ENCODE measurements at regions not wholly inside any gene's neighbourhood (a gene's known extent, or its start where the extent isn't known, plus 50 kb on each side); places are given as distances from the start of the nearest gene placed in this dataset.

DNA sequence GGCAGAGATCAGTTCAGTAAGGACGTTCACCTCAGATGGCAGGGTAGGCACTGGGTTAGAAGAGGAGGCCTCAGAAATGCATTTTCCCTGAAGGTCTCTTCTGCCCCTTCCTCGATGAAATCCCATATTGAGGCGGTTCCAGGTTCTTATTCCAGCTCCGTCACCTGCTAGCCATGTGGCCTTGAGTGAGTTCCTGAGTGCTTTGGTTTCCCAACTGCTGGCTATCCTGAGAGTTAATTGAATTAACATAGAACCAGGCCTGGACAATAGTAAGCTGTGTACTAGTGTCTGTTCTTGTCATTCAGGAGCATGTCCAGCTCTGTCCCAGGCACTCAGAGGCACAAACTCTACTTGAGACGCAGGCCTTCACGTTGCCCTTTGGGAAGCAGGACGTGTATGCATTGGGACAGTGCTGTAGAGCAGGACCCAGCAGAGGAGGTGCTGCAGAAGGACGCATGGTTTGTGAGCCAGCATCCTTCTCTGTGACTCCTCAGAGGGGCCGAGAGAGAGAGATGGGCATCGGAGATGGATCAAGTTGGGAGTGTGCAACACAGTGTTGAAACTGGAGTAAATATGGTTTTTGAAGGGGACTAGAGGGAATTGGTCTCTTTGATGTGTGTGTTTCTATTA, 114.2 kb downstream of the ASB7 start:
- no peaks in the 10 kb centered on the region for H3K27me3 ChIP-seq (ENCODE audit: insufficient read depth, low read length)
- H3K27ac ChIP-seq (ENCODE audit: low read depth, low read length) = no peak overlapping the region
- peaks cover 30% of the 10 kb centered on the region for H3K4me1 ChIP-seq (ENCODE audit: insufficient read depth, low read length)

DNA sequence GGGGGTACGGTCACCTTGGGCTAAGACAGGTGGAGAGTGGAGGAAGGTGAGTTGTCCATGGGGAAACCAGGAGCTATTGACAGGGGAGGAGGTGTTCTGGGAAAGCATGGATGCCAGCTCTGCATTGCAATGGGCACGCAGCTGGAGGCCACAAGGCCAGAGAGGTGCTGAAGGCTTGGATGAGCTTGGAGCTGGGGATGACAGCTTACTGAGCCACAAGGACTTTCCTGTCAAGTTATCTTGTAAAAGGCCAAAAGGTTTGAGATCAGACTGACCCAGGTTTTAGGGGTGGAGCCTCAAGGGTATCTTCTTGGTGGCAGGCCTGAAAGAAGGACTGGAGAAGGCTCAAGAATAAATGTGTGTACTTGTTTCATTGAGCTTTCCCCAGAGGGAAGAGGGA, 115.2 kb downstream of the ASB7 start:
- H3K9me3 ChIP-seq (ENCODE audit: insufficient read depth, low read depth, low read length) = no peaks in the 10 kb centered on the region
- H3K4me3 ChIP-seq (ENCODE audit: insufficient read depth, low read depth, low read length) = no peak overlapping the region
- H3K4me1 Mint-ChIP-seq (ENCODE audit: low read depth, unreplicated experiment) = peaks cover 28% of the 10 kb centered on the region
- H3K9ac ChIP-seq (ENCODE audit: low read length) = no peak overlapping the region
- no peak for DNase-seq (ENCODE audit: low read depth)
- no peak overlapping the region for H3K27ac ChIP-seq (ENCODE audit: low read depth, low read length)
- no peak overlapping the region for H3K4me2 ChIP-seq (ENCODE audit: low read length)
- peaks cover 35% of the 10 kb centered on the region for H3K4me1 ChIP-seq (ENCODE audit: insufficient read depth, low read length)
- no peak overlapping the region for H3K27ac Mint-ChIP-seq (ENCODE audit: unreplicated experiment)
- no peak for TF ChIP-seq EZH2 (IDR thresholded peaks at IDR 0.05; ENCODE audit: insufficient read depth, low read length)
- TF ChIP-seq, protein P1, sequence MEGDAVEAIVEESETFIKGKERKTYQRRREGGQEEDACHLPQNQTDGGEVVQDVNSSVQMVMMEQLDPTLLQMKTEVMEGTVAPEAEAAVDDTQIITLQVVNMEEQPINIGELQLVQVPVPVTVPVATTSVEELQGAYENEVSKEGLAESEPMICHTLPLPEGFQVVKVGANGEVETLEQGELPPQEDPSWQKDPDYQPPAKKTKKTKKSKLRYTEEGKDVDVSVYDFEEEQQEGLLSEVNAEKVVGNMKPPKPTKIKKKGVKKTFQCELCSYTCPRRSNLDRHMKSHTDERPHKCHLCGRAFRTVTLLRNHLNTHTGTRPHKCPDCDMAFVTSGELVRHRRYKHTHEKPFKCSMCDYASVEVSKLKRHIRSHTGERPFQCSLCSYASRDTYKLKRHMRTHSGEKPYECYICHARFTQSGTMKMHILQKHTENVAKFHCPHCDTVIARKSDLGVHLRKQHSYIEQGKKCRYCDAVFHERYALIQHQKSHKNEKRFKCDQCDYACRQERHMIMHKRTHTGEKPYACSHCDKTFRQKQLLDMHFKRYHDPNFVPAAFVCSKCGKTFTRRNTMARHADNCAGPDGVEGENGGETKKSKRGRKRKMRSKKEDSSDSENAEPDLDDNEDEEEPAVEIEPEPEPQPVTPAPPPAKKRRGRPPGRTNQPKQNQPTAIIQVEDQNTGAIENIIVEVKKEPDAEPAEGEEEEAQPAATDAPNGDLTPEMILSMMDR (IDR thresholded peaks at IDR 0.05; ENCODE audit: insufficient read depth, low read depth, low read length) = no peak
- H4K20me1 ChIP-seq (ENCODE audit: insufficient read depth, low read length) = no peaks in the 10 kb centered on the region
- H3K79me2 ChIP-seq (ENCODE audit: insufficient read depth, low read length) = no peaks in the 10 kb centered on the region
- H3K27me3 Mint-ChIP-seq (ENCODE audit: low read depth, unreplicated experiment) = peaks cover 3% of the 10 kb centered on the region
- H3K27me3 ChIP-seq (ENCODE audit: insufficient read depth, low read length) = no peaks in the 10 kb centered on the region
- no peaks in the 10 kb centered on the region for H3K36me3 Mint-ChIP-seq (ENCODE audit: low read depth, unreplicated experiment)
- no peak for FAIRE-seq
- no peak overlapping the region for H3K4me3 Mint-ChIP-seq (ENCODE audit: unreplicated experiment)
- no peaks in the 10 kb centered on the region for H3K36me3 ChIP-seq (ENCODE audit: insufficient read depth, low read length)
- H3K9me3 Mint-ChIP-seq (ENCODE audit: unreplicated experiment) = peaks cover 3% of the 10 kb centered on the region
- no peak overlapping the region for H2AFZ ChIP-seq (ENCODE audit: low read depth, low read length)

More for the DNA sequence above, 114.2 kb downstream of the ASB7 start:
- no peak overlapping the region for H2AFZ ChIP-seq (ENCODE audit: low read depth, low read length)
- no peaks in the 10 kb centered on the region for H4K20me1 ChIP-seq (ENCODE audit: insufficient read depth, low read length)
- H3K4me3 Mint-ChIP-seq (ENCODE audit: unreplicated experiment) = no peak overlapping the region
- H3K27me3 Mint-ChIP-seq (ENCODE audit: low read depth, unreplicated experiment) = peaks cover 3% of the 10 kb centered on the region
- H3K9me3 Mint-ChIP-seq (ENCODE audit: unreplicated experiment) = peaks cover 3% of the 10 kb centered on the region
- no peak overlapping the region for H3K4me3 ChIP-seq (ENCODE audit: insufficient read depth, low read depth, low read length)
- DNase-seq (ENCODE audit: low read depth) (no peak), FAIRE-seq (no peak)
- H3K36me3 ChIP-seq (ENCODE audit: insufficient read depth, low read length) = no peaks in the 10 kb centered on the region
- no peaks in the 10 kb centered on the region for H3K79me2 ChIP-seq (ENCODE audit: insufficient read depth, low read length)
- no peak overlapping the region for H3K27ac Mint-ChIP-seq (ENCODE audit: unreplicated experiment)
- H3K4me1 Mint-ChIP-seq (ENCODE audit: low read depth, unreplicated experiment) = peaks cover 19% of the 10 kb centered on the region
- H3K9ac ChIP-seq (ENCODE audit: low read length) = no peak overlapping the region
- H3K9me3 ChIP-seq (ENCODE audit: insufficient read depth, low read depth, low read length) = no peaks in the 10 kb centered on the region
- H3K36me3 Mint-ChIP-seq (ENCODE audit: low read depth, unreplicated experiment) = no peaks in the 10 kb centered on the region
- H3K4me2 ChIP-seq (ENCODE audit: low read length) = no peak overlapping the region
- TF ChIP-seq, protein P1 (IDR thresholded peaks at IDR 0.05; ENCODE audit: insufficient read depth, low read depth, low read length) = no peak
- no peak for TF ChIP-seq EZH2 (IDR thresholded peaks at IDR 0.05; ENCODE audit: insufficient read depth, low read length)
